NOMO-1 (cell line): ENCODE measurements at regions not wholly inside any gene's neighbourhood (a gene's known extent, or its start where the extent isn't known, plus 50 kb on each side); places are given as distances from the start of the nearest gene placed in this dataset.

Experiments used
- DNase-seq, 2 experiments: peaks; one replicate each; lab custom pipeline; 2025; ENCODE audit not compliant: unreplicated experiment in 2 of 2; lab: John Stamatoyannopoulos, UW

GRCh38 chr1:195158091-195158490 is 1450.1 kb downstream of the KCNT2 start:
- no peak for DNase-seq

- no peak for DNase-seq
Measured at GRCh38 chr1:195153107-195153506, 1455.1 kb downstream of the KCNT2 start.

- DNase-seq = no peak
Measured at GRCh38 chr1:195150768-195151167, 1457.5 kb downstream of the KCNT2 start.

- DNase-seq = no peak
Measured at GRCh38 chr1:195141294-195141693, 1466.9 kb downstream of the KCNT2 start.

- no peak for DNase-seq
Measured at GRCh38 chr1:195130598-195130997, 1477.6 kb downstream of the KCNT2 start.

- DNase-seq = no peak
Measured at GRCh38 chr1:195122497-195122896, 1485.7 kb downstream of the KCNT2 start.

GRCh38 chr1:195113471-195113870 is 1494.8 kb downstream of the KCNT2 start:
- DNase-seq = no peak

GRCh38 chr1:195105773-195106172 is 1502.5 kb downstream of the KCNT2 start:
- no peak for DNase-seq

- DNase-seq = no peak
Measured at GRCh38 chr1:195105281-195105680, 1503.0 kb downstream of the KCNT2 start.

GRCh38 chr1:195097316-195097715 is 1510.9 kb downstream of the KCNT2 start:
- no peak for DNase-seq

- DNase-seq = no peak
Measured at GRCh38 chr1:195096051-195096521, 1512.2 kb downstream of the KCNT2 start.

- no peak for DNase-seq
Measured at GRCh38 chr1:195085196-195085595, 1523.0 kb downstream of the KCNT2 start.

GRCh38 chr1:195082183-195082582 is 1526.1 kb downstream of the KCNT2 start:
- no peak for DNase-seq

- no peak for DNase-seq
Measured at GRCh38 chr1:195076682-195077081, 1531.6 kb downstream of the KCNT2 start.

GRCh38 chr1:195075973-195076372 is 1532.3 kb downstream of the KCNT2 start:
- DNase-seq = no peak

GRCh38 chr1:195071461-195071860 is 1536.8 kb downstream of the KCNT2 start:
- DNase-seq = no peak

GRCh38 chr1:195065437-195065836 is 1542.8 kb downstream of the KCNT2 start:
- DNase-seq = no peak

- no peak for DNase-seq
Measured at GRCh38 chr1:195064358-195064757, 1543.9 kb downstream of the KCNT2 start.

- DNase-seq = no peak
Measured at GRCh38 chr1:195054217-195054687, 1554.0 kb downstream of the KCNT2 start.

GRCh38 chr1:195053478-195053877 is 1554.8 kb downstream of the KCNT2 start:
- peak in 1 of 2 experiments; percentile 15 for DNase-seq

- no peak for DNase-seq
Measured at GRCh38 chr1:195047772-195048171, 1560.5 kb downstream of the KCNT2 start.

- DNase-seq = no peak
Measured at GRCh38 chr1:195045072-195045471, 1563.2 kb downstream of the KCNT2 start.

- no peak for DNase-seq
Measured at GRCh38 chr1:195030793-195031192, 1577.4 kb downstream of the KCNT2 start.
